Activated CD4-positive, alpha-beta T cell treated with anti-CD3 and anti-CD28 coated beads for 36 hours (primary cell): ENCODE measurements at regions not wholly inside any gene's neighbourhood (a gene's known extent, or its start where the extent isn't known, plus 50 kb on each side); places are given as distances from the start of the nearest gene placed in this dataset.
"Not testable (repeated sequence)": the region's sequence is repeated elsewhere in the genome, so short reads cannot be mapped to it uniquely, and the experiment has no call there.

Source experiments
- ATAC-seq: fragments of 200-7000 bp; cut with Tn5 transposase; one replicate; pipeline ENCODE4 v1.10.0; 2021; ENCODE audit warnings: mild to moderate bottlenecking, moderate library complexity
- CTCF ChIA-PET: fragments of 350-600 bp; sonication (Branson Sonifier 250); formaldehyde crosslinking; loops from one replicate; lab custom pipeline; 2021; ENCODE audit warnings: antibody characterized with exemption; lab: Charles Lee
- POLR2A ChIA-PET: fragments of 350-600 bp; sonication (Branson Sonifier 250); formaldehyde crosslinking; loops from one replicate; lab custom pipeline; 2021; ENCODE audit warnings: antibody characterized with exemption, inconsistent platforms; lab: Charles Lee
- DNase-seq: peaks from one replicate; pipeline ENCODE4 v3.0.0-alpha.2; 2020
- H3K27ac Mint-ChIP-seq: one replicate; pipeline ENCODE4 v1.8.0; 2021; ENCODE audit warnings: mixed read lengths
- H3K27me3 Mint-ChIP-seq: one replicate; pipeline ENCODE4 v1.8.0; 2021; ENCODE audit warnings: mixed read lengths
- H3K36me3 Mint-ChIP-seq: one replicate; pipeline ENCODE4 v1.8.0; 2021; ENCODE audit warnings: low read depth, mixed read lengths
- H3K4me1 Mint-ChIP-seq: one replicate; pipeline ENCODE4 v1.8.0; 2021; ENCODE audit warnings: mixed read lengths
- H3K4me3 Mint-ChIP-seq: one replicate; pipeline ENCODE4 v1.8.0; 2021; ENCODE audit warnings: mild to moderate bottlenecking, moderate library complexity, mixed read lengths
- H3K9me3 Mint-ChIP-seq: one replicate; pipeline ENCODE4 v1.8.0; 2021; ENCODE audit warnings: low read depth, mixed read lengths
- intact Hi-C, 2 experiments: fragments of 100-400 bp; cut with DNase I in 1 of 2; cut with micrococcal nuclease in 1 of 2; formaldehyde crosslinking; loops; one replicate each; pipeline versions ENCODE4 v1.14.2 to v1.15.1; 2022 to 2024; cut with DNase I, micrococcal nuclease

GRCh38 chr13:89199138-89199537 lies 1528.0 kb downstream of the SLITRK5 start:
- Mint-ChIP-seq H3K4me3 (no peak overlapping the region), H3K9me3 (peaks cover 3% of the 10 kb centered on the region), H3K4me1 (no peaks in the 10 kb centered on the region), H3K36me3 (no peaks in the 10 kb centered on the region), H3K27ac (no peak overlapping the region), H3K27me3 (no peaks in the 10 kb centered on the region)
- DNase-seq (no peak), ATAC-seq (no peak)
- ChIA-PET POLR2A (no interaction called here), CTCF (no interaction called here)
- intact Hi-C loops = no loop called here

GRCh38 chr13:89204435-89204834 lies 1533.3 kb downstream of the SLITRK5 start:
- ChIA-PET CTCF (no interaction called here), POLR2A (no interaction called here)
- Mint-ChIP-seq H3K27ac (no peak overlapping the region), H3K4me1 (no peaks in the 10 kb centered on the region), H3K9me3 (peaks cover 2% of the 10 kb centered on the region), H3K27me3 (no peaks in the 10 kb centered on the region), H3K36me3 (no peaks in the 10 kb centered on the region), H3K4me3 (no peak overlapping the region)
- no peak for DNase-seq
- no peak for ATAC-seq
- intact Hi-C loops = no loop called here

- Mint-ChIP-seq H3K4me3 (no peak overlapping the region), H3K9me3 (peaks cover 2% of the 10 kb centered on the region), H3K4me1 (no peaks in the 10 kb centered on the region), H3K27ac (no peak overlapping the region), H3K36me3 (no peaks in the 10 kb centered on the region), H3K27me3 (no peaks in the 10 kb centered on the region)
- POLR2A ChIA-PET = no interaction called here
- ATAC-seq (no peak), DNase-seq (no peak)
- CTCF ChIA-PET = interaction anchor here (0.6 kb wide), 1 partner anchor 396 kb away, joined by 4 read pairs; no protein-coding TSS in a partner anchor
- intact Hi-C loops = no loop called here
These were observed 1534.8 kb downstream of the SLITRK5 start for GRCh38 chr13:89205856-89206520.

GRCh38 chr13:89212186-89212585 lies 1541.0 kb downstream of the SLITRK5 start:
- intact Hi-C loops = no loop called here
- Mint-ChIP-seq H3K4me3 (no peak overlapping the region), H3K27me3 (no peaks in the 10 kb centered on the region), H3K36me3 (no peaks in the 10 kb centered on the region), H3K9me3 (peaks cover 2% of the 10 kb centered on the region), H3K27ac (no peak overlapping the region), H3K4me1 (no peaks in the 10 kb centered on the region)
- ATAC-seq (no peak), DNase-seq (no peak)
- ChIA-PET CTCF (no interaction called here), POLR2A (no interaction called here)

- H3K4me1 Mint-ChIP-seq = no peaks in the 10 kb centered on the region
- CTCF ChIA-PET = no interaction called here
- no peaks in the 10 kb centered on the region for H3K27me3 Mint-ChIP-seq
These were observed 1543.0 kb downstream of the SLITRK5 start for GRCh38 chr13:89214185-89214584.

GRCh38 chr13:89215319-89215718 lies 1544.1 kb downstream of the SLITRK5 start:
- CTCF ChIA-PET, H3K9me3 Mint-ChIP-seq, DNase-seq, H3K27ac Mint-ChIP-seq, ATAC-seq, H3K36me3 Mint-ChIP-seq, H3K27me3 Mint-ChIP-seq, H3K4me3 Mint-ChIP-seq, H3K4me1 Mint-ChIP-seq, intact Hi-C loops: not testable (repeated sequence)
- POLR2A ChIA-PET = interaction anchor here (0.6 kb wide), 1 partner anchor 1731 kb away, joined by 3 read pairs; no protein-coding TSS in a partner anchor

More at GRCh38 chr13:89214185-89214584, 1543.0 kb downstream of the SLITRK5 start:
- no peak for DNase-seq
- Mint-ChIP-seq H3K9me3 (peaks cover 2% of the 10 kb centered on the region), H3K36me3 (no peaks in the 10 kb centered on the region), H3K27ac (no peak overlapping the region), H3K4me3 (no peak overlapping the region)
- intact Hi-C loops = no loop called here
- ATAC-seq = no peak
- POLR2A ChIA-PET = no interaction called here

- Mint-ChIP-seq H3K4me1 (no peaks in the 10 kb centered on the region), H3K27ac (no peak overlapping the region), H3K36me3 (no peaks in the 10 kb centered on the region), H3K4me3 (no peak overlapping the region), H3K27me3 (no peaks in the 10 kb centered on the region), H3K9me3 (peaks cover 13% of the 10 kb centered on the region)
- intact Hi-C loops = no loop called here
- no peak for ATAC-seq
- ChIA-PET CTCF (interaction anchor here (1.0 kb wide), 1 partner anchor 44 kb away, joined by 3 read pairs; no protein-coding TSS in a partner anchor), POLR2A (no interaction called here)
- DNase-seq = no peak
These were observed 1546.6 kb downstream of the SLITRK5 start for GRCh38 chr13:89217813-89218212.

- DNase-seq (no peak), ATAC-seq (no peak)
- Mint-ChIP-seq H3K27ac (no peak overlapping the region), H3K9me3 (peaks cover 13% of the 10 kb centered on the region), H3K27me3 (no peaks in the 10 kb centered on the region), H3K4me1 (no peaks in the 10 kb centered on the region), H3K4me3 (no peak overlapping the region), H3K36me3 (no peaks in the 10 kb centered on the region)
- CTCF ChIA-PET = no interaction called here
- intact Hi-C loops = no loop called here
- POLR2A ChIA-PET = no interaction called here
These were observed 1550.5 kb downstream of the SLITRK5 start for GRCh38 chr13:89221557-89222158.

- Mint-ChIP-seq H3K27me3 (no peaks in the 10 kb centered on the region), H3K4me1 (no peaks in the 10 kb centered on the region), H3K36me3 (no peaks in the 10 kb centered on the region), H3K27ac (no peak overlapping the region), H3K9me3 (peaks cover 6% of the 10 kb centered on the region), H3K4me3 (no peak overlapping the region)
- ChIA-PET POLR2A (interaction anchor here (0.6 kb wide), 1 partner anchor 350 kb away, joined by 3 read pairs; no protein-coding TSS in a partner anchor), CTCF (no interaction called here)
- no peak for ATAC-seq
- DNase-seq = no peak
- intact Hi-C loops = no loop called here
These were observed 1556.2 kb downstream of the SLITRK5 start for GRCh38 chr13:89227356-89227755.

- H3K27ac Mint-ChIP-seq = no peak overlapping the region
- intact Hi-C loops = no loop called here
- DNase-seq (no peak), ATAC-seq (no peak)
- no peaks in the 10 kb centered on the region for H3K4me1 Mint-ChIP-seq
- H3K27me3 Mint-ChIP-seq = no peaks in the 10 kb centered on the region
- ChIA-PET POLR2A (no interaction called here), CTCF (no interaction called here)
- no peaks in the 10 kb centered on the region for H3K36me3 Mint-ChIP-seq
- H3K9me3 Mint-ChIP-seq = peaks cover 8% of the 10 kb centered on the region
- no peak overlapping the region for H3K4me3 Mint-ChIP-seq
These were observed 1567.3 kb downstream of the SLITRK5 start for GRCh38 chr13:89238496-89238895.

GRCh38 chr13:89239361-89240127 lies 1568.4 kb downstream of the SLITRK5 start:
- H3K27ac Mint-ChIP-seq = no peak overlapping the region
- H3K27me3 Mint-ChIP-seq = no peaks in the 10 kb centered on the region
- ATAC-seq = no peak
- no peak overlapping the region for H3K4me3 Mint-ChIP-seq
- ChIA-PET POLR2A (no interaction called here), CTCF (interaction anchor here (0.6 kb wide), 1 partner anchor 70 kb away, joined by 3 read pairs; no protein-coding TSS in a partner anchor)
- no peak for DNase-seq
- H3K9me3 Mint-ChIP-seq = peaks cover 8% of the 10 kb centered on the region
- no peaks in the 10 kb centered on the region for H3K36me3 Mint-ChIP-seq
- H3K4me1 Mint-ChIP-seq = no peaks in the 10 kb centered on the region
- intact Hi-C loops = no loop called here
